ENCODE measurements at regions not wholly inside any gene's neighbourhood (a gene's known extent, or its start where the extent isn't known, plus 50 kb on each side); places are given as distances from the start of the nearest gene placed in this dataset.
"Not testable (repeated sequence)": the region's sequence is repeated elsewhere in the genome, so short reads cannot be mapped to it uniquely, and the experiment has no call there.

GRCh38 chr10:56551037-56551436 is 190.0 kb upstream of the ZWINT start:
- no peak for DNase-seq

DNA sequence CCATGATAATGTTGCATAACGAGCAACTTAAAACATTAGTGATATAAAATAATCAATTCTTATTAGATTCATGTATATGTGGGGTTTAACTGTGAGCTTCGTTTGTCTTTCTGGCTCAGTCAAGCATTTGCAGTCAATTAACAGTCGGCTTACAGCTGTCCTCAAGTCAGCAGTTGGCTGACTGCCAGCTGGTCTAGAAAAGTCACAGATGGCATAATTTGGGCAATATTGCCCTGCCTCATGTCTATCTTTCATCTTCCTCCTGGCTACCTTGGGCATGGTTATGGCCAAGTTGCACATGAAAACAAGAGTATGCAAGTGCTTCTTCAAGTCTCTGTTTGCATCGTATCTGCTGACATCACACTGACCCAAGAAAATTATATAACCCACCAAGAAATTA is 186.1 kb upstream of the ZWINT start:
- no peak for DNase-seq

- DNase-seq = peak; percentile 89
Observed at GRCh38 chr10:56537984-56538383, 176.9 kb upstream of the ZWINT start.

DNA sequence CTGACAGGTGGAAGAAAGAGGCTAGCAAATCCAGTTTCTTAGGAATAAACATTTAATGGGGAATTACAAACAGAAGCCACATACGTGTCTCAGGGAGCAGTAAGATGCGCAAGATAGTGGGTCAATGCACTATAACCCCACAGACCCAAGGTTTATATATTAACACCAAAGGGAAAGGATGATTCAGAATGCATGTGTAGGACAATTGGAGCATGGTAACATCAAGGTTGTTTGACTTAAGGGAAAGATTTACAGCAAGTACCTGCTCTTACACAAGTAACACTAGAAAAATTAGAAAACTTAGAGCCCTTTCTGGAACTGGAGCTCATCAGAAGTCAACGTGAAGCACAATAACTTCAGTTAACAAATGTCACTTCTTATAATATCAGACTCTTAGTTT is 161.1 kb upstream of the ZWINT start:
- DNase-seq = no peak

DNA sequence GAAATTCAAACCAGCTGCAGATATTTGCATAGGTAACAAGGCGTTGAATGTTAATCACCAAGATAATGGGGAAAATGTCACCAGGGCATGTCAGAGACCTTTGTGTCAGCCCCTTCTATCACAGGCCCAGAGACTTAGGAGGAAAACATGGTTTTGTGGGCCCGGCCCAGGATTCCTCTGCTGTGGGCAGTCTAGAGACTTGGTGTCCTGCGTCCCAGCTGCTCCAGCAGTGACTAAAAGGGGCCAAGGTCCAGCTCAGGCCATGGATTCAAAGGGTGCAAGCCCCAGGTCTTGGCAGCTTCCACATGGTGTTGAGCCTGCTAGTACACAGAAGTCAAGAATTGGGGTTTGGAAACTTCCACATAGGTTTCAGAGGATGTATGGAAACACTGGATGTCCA is 147.5 kb upstream of the ZWINT start:
- DNase-seq = no peak

GRCh38 chr10:56507033-56507432 is 146.0 kb upstream of the ZWINT start:
- DNase-seq = no peak

- DNase-seq = no peak
Observed at GRCh38 chr10:56505555-56505954, 144.5 kb upstream of the ZWINT start.

- no peak for DNase-seq
Observed at GRCh38 chr10:56496186-56496486, 135.1 kb upstream of the ZWINT start.

DNA sequence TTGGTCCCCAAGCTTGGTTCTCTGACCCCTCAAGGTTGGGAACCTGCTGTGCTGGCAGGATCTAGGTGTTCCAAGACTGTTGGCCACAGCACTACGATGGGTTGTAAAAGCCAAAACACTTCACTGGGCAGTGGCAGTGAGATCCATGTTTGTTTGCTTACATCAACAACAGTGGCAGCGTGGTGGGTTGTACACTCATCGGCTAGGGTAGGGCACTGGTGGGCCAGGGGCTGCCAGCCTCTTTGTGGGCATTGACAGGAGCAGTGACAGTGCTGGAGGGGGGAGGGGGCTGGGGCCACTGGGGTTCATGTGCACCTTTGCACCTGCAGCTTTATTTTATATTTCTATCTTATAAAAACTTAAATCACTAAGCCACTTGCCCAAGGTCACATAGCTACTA is 126.7 kb upstream of the ZWINT start:
- DNase-seq = no peak

- DNase-seq = no peak
Observed at GRCh38 chr10:56481521-56482091, 120.5 kb upstream of the ZWINT start.

DNA sequence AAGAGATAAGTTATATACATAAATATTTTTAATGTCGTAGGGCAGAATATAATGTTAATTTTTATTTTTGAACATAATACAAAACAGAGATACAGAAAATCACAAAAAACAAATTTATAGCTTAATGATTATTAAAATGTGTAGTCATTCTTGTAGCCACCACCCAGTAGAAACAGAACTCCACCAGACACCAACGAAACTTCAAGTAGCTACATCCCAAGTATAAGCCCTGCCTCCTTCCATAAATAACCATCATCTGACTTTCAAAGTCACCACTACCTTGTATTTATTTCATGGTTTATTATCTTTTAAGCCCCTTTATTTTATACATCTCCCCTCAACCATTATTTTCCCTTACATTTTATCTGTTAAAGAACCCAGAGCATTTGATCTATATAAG is 111.9 kb upstream of the ZWINT start:
- no peak for DNase-seq

DNA sequence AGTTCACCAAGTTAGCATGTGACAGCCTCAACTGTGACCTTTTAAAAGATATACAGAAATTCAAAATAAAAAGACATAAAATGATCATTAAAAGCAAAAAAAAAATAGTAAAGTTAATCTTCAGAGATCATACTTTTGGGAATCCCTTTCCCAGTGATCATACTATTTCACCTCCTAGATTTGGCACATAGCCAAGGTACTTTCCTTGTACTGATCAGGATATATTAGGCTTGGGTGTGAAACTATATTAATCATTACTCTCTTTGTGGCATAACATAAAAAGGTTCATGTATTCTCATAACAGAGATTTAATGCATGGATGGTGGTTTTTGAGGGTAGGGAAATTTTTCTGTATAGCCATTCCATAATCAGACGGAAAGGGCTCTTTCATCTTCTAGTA is 109.6 kb upstream of the ZWINT start:
- no peak for DNase-seq

GRCh38 chr10:56469482-56469881 is 108.4 kb upstream of the ZWINT start:
- no peak for DNase-seq

- DNase-seq = no peak
Observed at GRCh38 chr10:56466005-56466404, 104.9 kb upstream of the ZWINT start.

DNA sequence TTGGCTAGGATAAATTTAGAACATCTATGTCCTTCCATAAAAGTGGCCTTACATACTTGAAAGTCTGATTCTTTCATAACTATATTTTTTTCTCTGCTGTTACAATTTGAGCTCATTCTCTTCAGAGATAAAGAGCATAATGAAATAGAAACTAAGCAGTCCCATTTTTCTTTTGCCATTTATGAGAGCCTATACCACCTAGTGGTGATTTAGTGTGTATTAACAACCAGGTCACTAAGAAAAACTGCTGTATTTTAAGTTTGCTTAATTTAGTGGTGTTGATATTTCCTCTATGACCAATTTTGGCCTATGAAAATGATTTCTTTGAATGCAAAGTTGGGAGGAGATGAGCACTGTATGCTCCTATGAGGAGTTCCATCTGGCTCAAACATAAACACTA is 88.7 kb upstream of the ZWINT start:
- no peak for DNase-seq

DNA sequence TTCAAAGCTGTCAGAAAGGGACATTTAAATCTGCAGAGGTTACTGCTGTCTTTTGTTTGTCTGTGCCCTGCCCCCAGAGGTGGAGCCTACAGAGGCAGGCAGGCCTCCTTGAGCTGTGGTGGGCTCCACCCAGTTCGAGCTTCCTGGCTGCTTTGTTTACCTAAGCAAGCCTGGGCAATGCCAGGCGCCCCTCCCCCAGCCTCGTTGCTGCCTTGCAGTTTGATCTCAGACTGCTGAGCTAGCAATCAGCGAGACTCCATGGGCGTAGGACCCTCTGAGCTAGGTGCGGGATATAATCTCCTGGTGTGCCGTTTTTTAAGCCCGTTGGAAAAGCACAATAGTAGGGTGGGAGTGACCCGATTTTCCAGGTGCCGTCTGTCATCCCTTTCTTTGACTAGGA is 86.6 kb upstream of the ZWINT start:
- not testable (repeated sequence) for DNase-seq

DNA sequence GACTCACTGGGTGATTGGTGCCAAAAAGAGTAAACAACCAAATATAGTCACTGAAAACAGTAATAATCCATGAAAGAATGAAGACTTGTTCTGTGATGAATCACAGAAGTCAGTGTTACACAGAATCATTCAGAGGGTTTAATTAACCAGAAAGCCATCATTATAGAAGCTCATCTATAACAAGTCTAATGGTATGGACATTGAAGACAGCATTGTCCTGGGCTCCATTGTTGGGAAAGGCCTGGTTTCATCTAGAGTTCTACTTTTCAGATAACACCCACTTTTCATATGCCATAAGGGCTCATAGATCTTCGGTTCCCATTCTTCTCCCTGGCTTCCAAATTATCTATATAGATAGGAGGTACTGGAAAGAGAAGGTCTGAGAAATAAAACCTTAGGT is 80.3 kb upstream of the ZWINT start:
- DNase-seq = not testable (repeated sequence)

All from fibroblast of upper back skin (primary cell).